Pancreas (tissue), 10 donors: ENCODE measurements at regions not wholly inside any gene's neighbourhood (a gene's known extent, or its start where the extent isn't known, plus 50 kb on each side); places are given as distances from the start of the nearest gene placed in this dataset.
A peak's percentile ranks its signal among the peaks of the same experiment; 100 is the strongest.

Experiments
- ATAC-seq, 4 donors: fragments of 200-7000 bp; cut with Tn5 transposase; one replicate each; pipeline versions ENCODE4 v1.8.0 to v1.9.1; 2020; ENCODE audit warnings: mild to moderate bottlenecking in 4 of 4, moderate library complexity in 4 of 4
- DNase-seq, 6 donors: peaks; one replicate each; pipeline ENCODE4 v3.0.0-alpha.2; 2020
- FAIRE-seq: peaks from 2 replicates; lab custom pipeline; 2012; peaks lifted over from hg19 to GRCh38; lab: Jason Lieb, UNC
- H3K27ac ChIP-seq, 4 donors: fragments of 200-600 bp; sonication (generic); 1 replicate in 3 of 4; 2 replicates in 1 of 4; pipeline versions ENCODE4 v1.5.0 to v1.8.0; 2020
- H3K27me3 ChIP-seq, 4 donors: fragments of 200-600 bp; one replicate each; pipeline ENCODE4 v1.8.0; 2021
- H3K36me3 ChIP-seq, 3 donors: fragments of 200-600 bp; sonication (generic) in 1 of 3; one replicate each; pipeline versions ENCODE4 v1.5.0 to v1.8.0; 2020 to 2021
- H3K4me1 ChIP-seq, 3 donors: fragments of 200-600 bp; one replicate each; pipeline ENCODE4 v1.8.0; 2021
- H3K4me3 ChIP-seq, 4 donors: fragments of 200-600 bp; sonication (generic) in 2 of 4; one replicate each; pipeline versions ENCODE4 v1.5.0 to v1.8.0; 2020 to 2021
- H3K9me3 ChIP-seq, 4 donors: fragments of 200-600 bp; one replicate each; pipeline ENCODE4 v1.8.0; 2021
- WGBS, 2 donors: extraction: QIAGEN DNeasy Blood & Tissue Kit; methylation state at CpG; one replicate each; pipeline ENCODE4 v1.1.7; 2013; 5-methylcytosine and 5-hydroxymethylcytosine counted together
- intact Hi-C, 3 donors: fragments of 100-400 bp; cut with DNase I; formaldehyde crosslinking; loops; one replicate each; pipeline versions ENCODE4 v1.11.1 to v1.14.2; 2022
- TF ChIP-seq, protein P1 (sequence below), 4 donors: fragments of 200-600 bp; sonication (generic) in 3 of 4; IDR thresholded peaks; one replicate each; pipeline versions ENCODE4 v1.5.0 to v1.8.0; 2021; ENCODE audit warnings: antibody characterized with exemption in 4 of 4
- donor health status: healthy with polysubstance abuse.
- donor health status: DM: no; HTN: no; CAD: no; lungs with moderate emphysema.
- donor health status: DM: no; HTN: no; CAD: no.
- donor health status: control.
- donor health status: control.
- donor health status: Bipolar disorder and iron deficiency.
- donor health status: DM: yes; HTN: yes; CAD: no.
- donor health status: DM: no; HTN: no; CAD: no.
- donor health status: DM: no; HTN: no; CAD: no.
- donor health status: DM: yes; HTN: yes; CAD: no.

DNA sequence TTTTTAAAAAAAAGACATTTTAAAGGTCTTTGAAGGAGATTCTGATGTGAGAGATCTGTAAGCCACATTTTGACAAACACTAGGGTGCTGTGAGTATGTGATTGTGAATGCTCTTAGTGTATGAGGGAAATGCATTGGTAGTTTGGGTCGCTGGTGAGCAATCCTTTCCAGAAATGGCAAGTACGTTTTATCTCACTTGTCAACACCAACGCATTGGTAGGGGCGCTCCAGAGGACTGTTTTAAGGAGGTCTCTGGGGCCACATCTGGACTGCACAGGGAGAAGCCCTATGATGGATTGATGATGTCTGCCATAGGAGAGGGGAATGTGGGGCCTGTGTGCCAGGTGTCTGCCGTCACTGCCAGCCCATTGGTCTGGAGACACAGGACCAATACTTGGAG, 522.6 kb downstream of the BNC2 start:
- 76 to 86% methylated on average over 5 of the region's 5 CpGs for WGBS, 2 donors
- intact Hi-C loops, result no loop called here
- no peaks in the 10 kb centered on the region for H3K4me1 ChIP-seq
- H3K9me3 ChIP-seq, result no peaks in the 10 kb centered on the region
- H3K36me3 ChIP-seq, result no peaks in the 10 kb centered on the region
- ATAC-seq, result no peak
- H3K27ac ChIP-seq, result no peak overlapping the region
- no peak for DNase-seq
- FAIRE-seq, result no peak
- no peak overlapping the region for H3K4me3 ChIP-seq
- TF ChIP-seq, protein P1, sequence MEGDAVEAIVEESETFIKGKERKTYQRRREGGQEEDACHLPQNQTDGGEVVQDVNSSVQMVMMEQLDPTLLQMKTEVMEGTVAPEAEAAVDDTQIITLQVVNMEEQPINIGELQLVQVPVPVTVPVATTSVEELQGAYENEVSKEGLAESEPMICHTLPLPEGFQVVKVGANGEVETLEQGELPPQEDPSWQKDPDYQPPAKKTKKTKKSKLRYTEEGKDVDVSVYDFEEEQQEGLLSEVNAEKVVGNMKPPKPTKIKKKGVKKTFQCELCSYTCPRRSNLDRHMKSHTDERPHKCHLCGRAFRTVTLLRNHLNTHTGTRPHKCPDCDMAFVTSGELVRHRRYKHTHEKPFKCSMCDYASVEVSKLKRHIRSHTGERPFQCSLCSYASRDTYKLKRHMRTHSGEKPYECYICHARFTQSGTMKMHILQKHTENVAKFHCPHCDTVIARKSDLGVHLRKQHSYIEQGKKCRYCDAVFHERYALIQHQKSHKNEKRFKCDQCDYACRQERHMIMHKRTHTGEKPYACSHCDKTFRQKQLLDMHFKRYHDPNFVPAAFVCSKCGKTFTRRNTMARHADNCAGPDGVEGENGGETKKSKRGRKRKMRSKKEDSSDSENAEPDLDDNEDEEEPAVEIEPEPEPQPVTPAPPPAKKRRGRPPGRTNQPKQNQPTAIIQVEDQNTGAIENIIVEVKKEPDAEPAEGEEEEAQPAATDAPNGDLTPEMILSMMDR (IDR thresholded peaks at IDR 0.05), result no peak
- H3K27me3 ChIP-seq, result no peaks in the 10 kb centered on the region

DNA sequence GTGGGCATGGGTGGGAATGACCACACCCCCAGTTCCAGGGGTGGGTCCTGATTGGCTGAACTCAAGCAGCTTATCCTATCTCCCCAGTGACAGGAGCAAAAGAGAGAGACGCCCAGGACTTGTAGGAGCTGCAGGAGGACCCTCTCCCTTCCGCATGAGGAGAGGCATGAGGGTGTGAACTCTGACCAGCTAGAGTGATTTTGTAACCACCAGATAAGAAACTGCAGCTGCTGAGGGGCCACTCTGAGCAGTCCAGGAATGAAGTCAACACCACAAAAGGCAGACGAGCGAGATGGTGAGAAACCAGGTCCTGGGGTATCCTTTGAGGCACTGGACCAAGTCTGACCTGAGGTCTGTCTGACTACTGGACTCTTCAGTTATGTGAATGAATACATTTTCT, 521.9 kb downstream of the BNC2 start:
- intact Hi-C loops, result no loop called here
- H3K9me3 ChIP-seq, result no peaks in the 10 kb centered on the region
- DNase-seq (no peak), ATAC-seq (no peak), FAIRE-seq (no peak)
- H3K36me3 ChIP-seq, result no peaks in the 10 kb centered on the region
- TF ChIP-seq, protein P1 (IDR thresholded peaks at IDR 0.05), result no peak
- H3K4me3 ChIP-seq, result no peak overlapping the region
- no peaks in the 10 kb centered on the region for H3K4me1 ChIP-seq
- H3K27me3 ChIP-seq, result no peaks in the 10 kb centered on the region
- no peak overlapping the region for H3K27ac ChIP-seq
- WGBS, 2 donors, result 90 to 94% methylated on average over 4 of the region's 4 CpGs

DNA sequence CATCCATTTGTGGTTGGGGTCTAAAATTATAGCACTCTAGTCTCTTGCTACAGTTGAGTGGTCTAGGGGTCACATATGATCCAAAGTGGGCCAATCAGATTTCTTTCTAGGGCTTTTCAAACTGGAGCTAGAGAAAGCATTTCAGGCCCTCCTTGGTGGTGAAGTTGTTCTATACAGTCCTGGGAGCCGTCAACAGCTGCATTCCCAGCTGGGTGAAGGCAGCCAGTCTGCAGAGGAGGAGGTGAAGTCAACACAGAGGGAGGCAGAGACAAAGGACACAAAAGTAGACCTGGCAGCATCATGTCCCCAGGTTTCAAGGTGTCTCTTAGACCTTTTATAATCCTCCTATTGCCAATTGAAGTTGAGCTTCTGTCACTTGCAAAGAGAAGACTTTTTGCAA, 518.2 kb downstream of the BNC2 start:
- Histone ChIP-seq H3K27me3 (no peaks in the 10 kb centered on the region), H3K4me3 (no peak overlapping the region), H3K36me3 (no peaks in the 10 kb centered on the region), H3K27ac (no peak overlapping the region), H3K4me1 (no peaks in the 10 kb centered on the region), H3K9me3 (no peaks in the 10 kb centered on the region)
- FAIRE-seq (no peak), ATAC-seq (no peak), DNase-seq (no peak)
- TF ChIP-seq, protein P1 (IDR thresholded peaks at IDR 0.05), result no peak
- intact Hi-C loops, result loop anchor here in 1 of 3 donors (5.0 kb wide), 1 partner anchor 115 kb away; no protein-coding TSS in a partner anchor
- WGBS, 2 donors, result 63 to 88% methylated on average over 1 of the region's 1 CpG

DNA sequence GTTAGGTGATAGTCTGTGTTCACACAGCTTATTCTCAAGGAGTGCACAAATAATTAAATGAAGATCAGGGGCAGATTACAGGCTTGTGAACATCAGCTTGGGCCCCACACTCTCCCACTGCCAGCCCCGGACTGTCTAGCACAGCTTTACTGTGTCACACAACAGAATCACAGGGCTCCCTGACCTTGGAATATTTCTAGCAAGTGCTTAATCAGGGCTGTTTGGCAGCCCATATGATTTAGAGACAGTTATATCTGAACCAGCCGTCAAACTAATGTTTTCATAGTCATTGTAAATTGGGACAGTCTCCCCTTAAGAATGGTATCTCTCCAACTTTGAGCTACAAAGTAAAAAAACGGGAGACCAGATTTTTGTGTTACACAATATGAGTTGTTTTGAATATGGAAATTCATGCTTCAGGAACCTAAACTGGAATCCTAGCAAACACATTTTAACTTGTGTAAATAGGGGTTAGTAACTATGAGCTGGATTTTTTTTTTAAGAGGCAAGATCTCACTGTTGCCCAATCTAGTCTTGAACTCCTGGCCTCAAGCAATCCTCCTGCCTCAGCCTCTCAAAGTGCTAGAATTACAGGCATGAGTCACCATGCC, 517.6 kb downstream of the BNC2 start:
- no peak overlapping the region for H3K4me3 ChIP-seq
- H3K9me3 ChIP-seq, result no peaks in the 10 kb centered on the region
- no peak overlapping the region for H3K27ac ChIP-seq
- H3K27me3 ChIP-seq, result no peaks in the 10 kb centered on the region
- no peaks in the 10 kb centered on the region for H3K4me1 ChIP-seq
- TF ChIP-seq, protein P1 (IDR thresholded peaks at IDR 0.05), result no peak
- no peaks in the 10 kb centered on the region for H3K36me3 ChIP-seq
- peak in 3 of 4 donors; percentile 20 to 61 (median 44) for ATAC-seq
- no peak for DNase-seq
- intact Hi-C loops, result loop anchor here in 1 of 3 donors (5.0 kb wide), 1 partner anchor 116 kb away; no protein-coding TSS in a partner anchor
- no peak for FAIRE-seq
- WGBS, 2 donors, result 11 to 13% methylated on average over 3 of the region's 3 CpGs

DNA sequence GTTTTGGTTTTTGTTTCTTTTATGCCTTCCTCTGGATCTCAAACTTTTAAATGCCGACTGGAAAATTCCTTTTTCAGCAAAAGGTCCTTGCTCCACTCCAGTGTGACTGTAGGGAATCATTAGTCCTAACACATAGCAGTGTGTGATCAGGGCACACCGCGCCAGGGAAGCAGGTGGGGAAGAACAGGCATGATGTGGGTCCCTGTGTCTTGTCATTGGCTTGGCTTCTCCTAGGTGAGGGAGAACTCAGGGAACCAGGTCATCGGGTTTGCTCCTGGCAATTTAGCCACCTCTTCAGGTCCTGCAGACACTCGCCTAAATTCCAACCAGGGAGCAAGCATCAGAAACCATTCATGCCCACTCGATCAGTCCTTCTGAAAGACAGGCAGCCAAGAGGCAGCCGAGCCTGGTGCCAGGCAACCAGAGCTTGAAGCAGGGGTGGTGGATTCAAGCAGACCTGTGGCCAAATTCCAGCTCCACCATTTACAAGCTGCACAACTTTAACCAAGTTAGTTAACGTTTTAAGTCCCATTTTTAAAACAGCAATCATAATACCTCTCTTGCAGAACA, 514.2 kb downstream of the BNC2 start:
- no peak for DNase-seq
- TF ChIP-seq, protein P1 (IDR thresholded peaks at IDR 0.05), result no peak
- no peaks in the 10 kb centered on the region for H3K27me3 ChIP-seq

More for the DNA sequence above, 514.2 kb downstream of the BNC2 start:
- Histone ChIP-seq H3K27ac (no peak overlapping the region), H3K4me1 (no peaks in the 10 kb centered on the region), H3K9me3 (no peaks in the 10 kb centered on the region), H3K36me3 (no peaks in the 10 kb centered on the region), H3K4me3 (no peak overlapping the region)
- intact Hi-C loops, result no loop called here
- no peak for FAIRE-seq
- ATAC-seq, result no peak
- WGBS, 2 donors, result 60 to 80% methylated on average over 8 of the region's 8 CpGs
